Small intestine (tissue), 7 donors: ENCODE measurements at regions not wholly inside any gene's neighbourhood (a gene's known extent, or its start where the extent isn't known, plus 50 kb on each side); places are given as distances from the start of the nearest gene placed in this dataset.

Experiments used
- DNase-seq, 2 donors: peaks; one replicate each; pipeline versions ENCODE4 v3.0.0 to v3.0.0-alpha.2; 2013
- FAIRE-seq: peaks from 2 replicates; lab custom pipeline; 2012; peaks lifted over from hg19 to GRCh38; lab: Jason Lieb, UNC
- H3K27ac ChIP-seq, 3 donors: one replicate each; pipeline ENCODE4 v1.5.1; 2013; ENCODE audit warnings: low read length in 2 of 3, mild to moderate bottlenecking in 2 of 3, control low read depth in 1 of 3, inconsistent platforms in 1 of 3, low read depth in 1 of 3, moderate library complexity in 1 of 3
- H3K27me3 ChIP-seq, 3 donors: one replicate each; pipeline ENCODE4 v1.6.1; 2013; ENCODE audit warnings: low read length in 3 of 3, inconsistent platforms in 1 of 3; ENCODE audit not compliant: control insufficient read depth in 3 of 3, insufficient read depth in 3 of 3
- H3K36me3 ChIP-seq, 3 donors: one replicate each; pipeline ENCODE4 v1.6.1; 2013; ENCODE audit warnings: low read length in 3 of 3, inconsistent platforms in 1 of 3, low read depth in 1 of 3, mild to moderate bottlenecking in 1 of 3, moderate library complexity in 1 of 3; ENCODE audit not compliant: control insufficient read depth in 3 of 3, insufficient read depth in 2 of 3
- H3K4me1 ChIP-seq, 3 donors: one replicate each; pipeline ENCODE4 v1.6.1; 2013; ENCODE audit warnings: low read length in 2 of 3, inconsistent platforms in 1 of 3, low read depth in 1 of 3, mild to moderate bottlenecking in 1 of 3, moderate library complexity in 1 of 3; ENCODE audit not compliant: control insufficient read depth in 3 of 3, insufficient read depth in 2 of 3
- H3K4me3 ChIP-seq, 3 donors: one replicate each; pipeline ENCODE4 v1.5.1; 2013; ENCODE audit warnings: low read length in 3 of 3, control low read depth in 1 of 3, inconsistent platforms in 1 of 3, low read depth in 1 of 3, mild to moderate bottlenecking in 1 of 3, moderate library complexity in 1 of 3
- H3K9me3 ChIP-seq, 2 donors: one replicate each; pipeline ENCODE4 v1.6.1; 2013; ENCODE audit warnings: low read depth in 1 of 2, low read length in 1 of 2; ENCODE audit not compliant: control insufficient read depth in 2 of 2, insufficient read depth in 1 of 2
- WGBS, 3 donors: extraction: QIAGEN DNeasy Blood & Tissue Kit; methylation state at CpG; one replicate each; pipeline ENCODE4 v1.1.7; 2013; 5-methylcytosine and 5-hydroxymethylcytosine counted together
- donor health status: healthy with polysubstance abuse.
- donor health status: control.
- donor health status: control.
- donor health status: Bipolar disorder and iron deficiency.
- donor health status: healthy.

- Histone ChIP-seq H3K4me3 (no peak overlapping the region), H3K36me3 (no peaks in the 10 kb centered on the region), H3K4me1 (no peaks in the 10 kb centered on the region), H3K27ac (no peak overlapping the region), H3K27me3 (no peaks in the 10 kb centered on the region), H3K9me3 (no peaks in the 10 kb centered on the region)
- WGBS, 3 donors, result 56 to 64% (median 60%) methylated on average over 3 of the region's 3 CpGs
- FAIRE-seq (no peak), DNase-seq (no peak)
Measured at GRCh38 chr10:108208038-108208437, 1043.5 kb upstream of the SORCS1 start.

GRCh38 chr10:108204528-108205305 is 1040.2 kb upstream of the SORCS1 start:
- no peaks in the 10 kb centered on the region for H3K27me3 ChIP-seq
- no peaks in the 10 kb centered on the region for H3K36me3 ChIP-seq
- FAIRE-seq (no peak), DNase-seq (peak in 1 of 2 donors; percentile 7)
- 60 to 63% (median 62%) methylated on average over 8 of the region's 8 CpGs for WGBS, 3 donors
- no peaks in the 10 kb centered on the region for H3K9me3 ChIP-seq
- H3K4me3 ChIP-seq, result no peak overlapping the region
- H3K4me1 ChIP-seq, result no peaks in the 10 kb centered on the region
- H3K27ac ChIP-seq, result no peak overlapping the region

- no peaks in the 10 kb centered on the region for H3K36me3 ChIP-seq
- H3K9me3 ChIP-seq, result no peaks in the 10 kb centered on the region
- FAIRE-seq (no peak), DNase-seq (no peak)
- no peaks in the 10 kb centered on the region for H3K4me1 ChIP-seq
- H3K4me3 ChIP-seq, result no peak overlapping the region
- no peaks in the 10 kb centered on the region for H3K27me3 ChIP-seq
- H3K27ac ChIP-seq, result no peak overlapping the region
- 65 to 78% (median 67%) methylated on average over 3 of the region's 3 CpGs for WGBS, 3 donors
Measured at GRCh38 chr10:108203905-108204527, 1039.5 kb upstream of the SORCS1 start.

- no peak for DNase-seq
- H3K27ac ChIP-seq, result no peak overlapping the region
- no peaks in the 10 kb centered on the region for H3K9me3 ChIP-seq
- H3K4me1 ChIP-seq, result no peaks in the 10 kb centered on the region
- H3K27me3 ChIP-seq, result no peaks in the 10 kb centered on the region
- H3K36me3 ChIP-seq, result no peaks in the 10 kb centered on the region
- FAIRE-seq, result no peak
- no peak overlapping the region for H3K4me3 ChIP-seq
- WGBS, 3 donors, result 55 to 71% (median 61%) methylated on average over 3 of the region's 3 CpGs
Measured at GRCh38 chr10:108187408-108188012, 1023.0 kb upstream of the SORCS1 start.

- Histone ChIP-seq H3K4me1 (no peaks in the 10 kb centered on the region), H3K27ac (no peak overlapping the region), H3K27me3 (no peaks in the 10 kb centered on the region), H3K4me3 (no peak overlapping the region), H3K36me3 (no peaks in the 10 kb centered on the region), H3K9me3 (no peaks in the 10 kb centered on the region)
- FAIRE-seq (no peak), DNase-seq (no peak)
- 0 to 23% (median 18%) methylated on average over 1 of the region's 1 CpG for WGBS, 3 donors
Measured at GRCh38 chr10:108184114-108184513, 1019.6 kb upstream of the SORCS1 start.

- no peak overlapping the region for H3K4me3 ChIP-seq
- FAIRE-seq, result no peak
- H3K4me1 ChIP-seq, result no peaks in the 10 kb centered on the region
- no peak for DNase-seq
- no peaks in the 10 kb centered on the region for H3K36me3 ChIP-seq
- H3K27me3 ChIP-seq, result no peaks in the 10 kb centered on the region
- H3K27ac ChIP-seq, result no peak overlapping the region
- no peaks in the 10 kb centered on the region for H3K9me3 ChIP-seq
- 65 to 74% (median 71%) methylated on average over 2 of the region's 2 CpGs for WGBS, 3 donors
Measured at GRCh38 chr10:108180878-108181277, 1016.4 kb upstream of the SORCS1 start.

GRCh38 chr10:108169846-108170245 is 1005.3 kb upstream of the SORCS1 start:
- Histone ChIP-seq H3K4me3 (no peak overlapping the region), H3K9me3 (no peaks in the 10 kb centered on the region), H3K27me3 (no peaks in the 10 kb centered on the region), H3K27ac (no peak overlapping the region), H3K36me3 (no peaks in the 10 kb centered on the region), H3K4me1 (no peaks in the 10 kb centered on the region)
- FAIRE-seq (no peak), DNase-seq (no peak)
- WGBS, 3 donors, result 60 to 71% (median 62%) methylated on average over 1 of the region's 1 CpG

GRCh38 chr10:108167766-108168165 is 1003.3 kb upstream of the SORCS1 start:
- Histone ChIP-seq H3K4me3 (no peak overlapping the region), H3K27ac (no peak overlapping the region), H3K9me3 (no peaks in the 10 kb centered on the region), H3K36me3 (no peaks in the 10 kb centered on the region), H3K27me3 (no peaks in the 10 kb centered on the region), H3K4me1 (no peaks in the 10 kb centered on the region)
- no peak for FAIRE-seq
- WGBS, 3 donors, result 76 to 92% (median 90%) methylated on average over 2 of the region's 2 CpGs
- DNase-seq, result no peak
